Renal cortex interstitium (tissue), 11 donors: ENCODE measurements at regions not wholly inside any gene's neighbourhood (a gene's known extent, or its start where the extent isn't known, plus 50 kb on each side); places are given as distances from the start of the nearest gene placed in this dataset.

Experiments used
- DNase-seq, 11 donors: peaks; one replicate each; pipeline ENCODE4 v3.0.0-alpha.2; 2013; ENCODE audit warnings: low read depth in 9 of 11, low spot score in 4 of 11; ENCODE audit errors: extremely low read depth in 1 of 11

DNA sequence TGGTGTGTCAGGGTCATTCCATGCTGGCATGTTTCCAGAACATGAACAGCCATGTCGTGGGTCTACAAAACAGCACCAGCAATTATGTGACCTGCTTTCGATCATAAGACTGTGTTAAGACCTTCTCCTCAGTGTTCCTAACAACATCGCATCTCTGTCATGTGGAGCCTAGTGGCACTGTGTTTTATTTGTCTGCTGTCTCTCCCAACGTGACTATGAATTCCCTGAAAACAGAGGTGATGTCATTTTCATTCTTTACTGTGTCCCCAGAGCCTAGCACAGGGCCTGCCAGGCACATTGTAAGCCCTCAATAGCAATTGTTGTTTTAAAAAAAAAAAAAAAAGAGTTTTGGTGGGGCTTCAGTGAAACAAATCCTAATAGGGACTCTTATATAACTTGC, 94.2 kb upstream of the IL12A start:
- no peak for DNase-seq

- no peak for DNase-seq
Observed at GRCh38 chr3:159895430-159895829, 93.2 kb upstream of the IL12A start.

- DNase-seq: no peak
Observed at GRCh38 chr3:159896543-159896942, 92.1 kb upstream of the IL12A start.

DNA sequence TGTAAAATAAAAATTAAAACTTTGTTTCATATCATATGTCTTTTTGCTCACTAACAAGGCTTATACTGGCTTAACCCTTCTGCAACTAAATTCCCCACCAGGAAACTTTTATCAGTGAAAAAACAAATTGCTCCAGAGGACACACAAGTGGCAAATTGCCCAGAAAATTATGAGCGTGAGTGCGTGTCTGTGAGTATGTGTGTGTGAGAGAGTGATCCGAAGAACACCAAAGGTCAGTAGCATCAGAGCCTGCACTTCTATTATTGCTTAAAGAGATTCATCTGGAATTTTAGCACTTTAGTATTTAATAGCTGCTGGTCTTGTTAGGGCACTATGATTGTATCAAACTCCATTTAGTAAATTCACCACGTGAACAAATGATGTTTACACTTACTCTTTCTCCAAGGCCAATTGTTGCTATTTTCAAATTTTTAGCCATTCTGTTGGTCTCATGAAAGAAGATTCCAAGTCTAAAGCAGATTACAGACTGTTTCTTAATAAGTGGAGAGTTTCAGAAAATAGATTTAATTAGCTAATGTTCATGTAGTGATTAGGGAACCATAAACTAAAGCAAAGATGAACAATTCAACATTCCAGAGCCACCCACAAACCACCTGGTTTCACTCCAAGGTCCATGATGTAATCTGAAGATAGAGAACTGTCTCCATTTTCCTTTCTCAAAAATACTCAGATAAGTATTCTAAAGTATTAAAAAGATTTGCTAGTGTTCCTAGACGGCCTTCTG, 91.1 kb upstream of the IL12A start:
- no peak for DNase-seq

- no peak for DNase-seq
Observed at GRCh38 chr3:159898147-159898546, 90.5 kb upstream of the IL12A start.

DNA sequence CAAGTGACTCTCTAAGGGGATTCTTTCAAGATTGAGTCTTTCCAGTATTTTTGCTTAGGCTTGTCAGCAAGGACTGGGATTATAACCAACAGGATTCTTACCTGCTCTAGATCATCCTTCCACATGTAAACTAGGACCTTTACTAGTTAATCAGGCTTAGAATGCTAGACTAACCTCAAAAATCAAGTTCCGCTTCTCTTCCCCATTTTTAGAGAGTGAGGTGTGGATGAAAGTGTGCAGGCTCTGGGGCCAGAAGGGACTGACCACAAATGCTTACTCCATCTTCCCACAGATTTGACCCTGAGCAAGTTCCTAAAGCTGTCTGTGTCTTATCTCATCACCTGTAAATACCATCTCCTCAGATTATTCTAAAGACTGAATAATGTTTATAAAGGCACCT, 89.5 kb upstream of the IL12A start:
- no peak for DNase-seq

GRCh38 chr3:159902546-159903314, 85.9 kb upstream of the IL12A start:
- no peak for DNase-seq

DNA sequence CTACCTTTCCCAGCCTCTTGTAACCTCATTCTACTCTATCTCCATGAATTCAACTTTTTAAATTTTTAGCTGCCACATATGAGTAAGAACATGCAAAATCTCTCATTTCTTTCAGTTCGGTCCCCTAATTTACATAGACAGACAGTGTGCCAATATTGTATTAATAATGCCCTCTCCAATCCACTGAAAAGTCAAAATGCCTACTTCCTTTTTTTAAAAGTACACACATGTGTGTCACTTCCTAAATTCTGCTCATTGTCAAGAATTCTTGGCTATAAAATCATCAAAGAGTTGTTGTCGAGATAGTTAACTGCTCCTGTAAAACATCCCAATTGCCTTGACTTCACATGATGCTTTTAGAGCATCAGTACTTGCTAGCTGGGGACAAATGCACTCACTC, 84.2 kb upstream of the IL12A start:
- no peak for DNase-seq

GRCh38 chr3:159904911-159905310, 83.7 kb upstream of the IL12A start:
- DNase-seq: no peak

GRCh38 chr3:159907828-159908227, 80.8 kb upstream of the IL12A start:
- DNase-seq: no peak

- no peak for DNase-seq
Observed at GRCh38 chr3:159910991-159911663, 77.5 kb upstream of the IL12A start.

GRCh38 chr3:159911664-159912037, 77.0 kb upstream of the IL12A start:
- no peak for DNase-seq

- DNase-seq: no peak
Observed at GRCh38 chr3:159913712-159914414, 74.8 kb upstream of the IL12A start.

- DNase-seq: no peak
Observed at GRCh38 chr3:159914426-159914825, 74.2 kb upstream of the IL12A start.

- DNase-seq: no peak
Observed at GRCh38 chr3:159916052-159916451, 72.6 kb upstream of the IL12A start.

- no peak for DNase-seq
Observed at GRCh38 chr3:159917141-159917540, 71.5 kb upstream of the IL12A start.

- no peak for DNase-seq
Observed at GRCh38 chr3:159919873-159920272, 68.8 kb upstream of the IL12A start.

- no peak for DNase-seq
Observed at GRCh38 chr3:159922193-159922840, 66.3 kb upstream of the IL12A start.

GRCh38 chr3:159922861-159923312, 65.7 kb upstream of the IL12A start:
- no peak for DNase-seq
